ENCODE measurements at regions not wholly inside any gene's neighbourhood (a gene's known extent, or its start where the extent isn't known, plus 50 kb on each side); places are given as distances from the start of the nearest gene placed in this dataset.
"Not testable (repeated sequence)": the region's sequence is repeated elsewhere in the genome, so short reads cannot be mapped to it uniquely, and the experiment has no call there.

GRCh38 chr6:141969768-141970415 is 162.8 kb upstream of the GJE1 start:
- DNase-seq: not testable (repeated sequence)

DNA sequence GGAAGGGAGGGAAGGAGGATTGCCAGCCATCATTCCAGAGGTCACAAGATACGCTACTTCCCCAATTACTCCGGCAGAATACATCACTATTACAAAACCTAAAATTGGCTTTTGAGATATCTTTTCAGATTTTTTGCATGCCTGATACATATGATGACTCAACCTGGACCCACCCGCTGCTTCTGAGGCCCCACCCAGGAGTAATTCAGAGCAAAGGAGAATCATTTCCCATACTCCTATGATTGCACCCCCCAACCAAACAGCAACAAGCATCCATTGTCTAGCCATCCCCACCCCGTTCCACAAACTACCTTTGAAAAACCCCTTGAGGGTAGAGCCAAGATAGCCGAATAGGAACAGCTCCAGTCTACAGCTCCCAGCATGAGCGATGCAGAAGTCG is 163.5 kb upstream of the GJE1 start:
- no peak for DNase-seq

- DNase-seq: no peak
Observed at GRCh38 chr6:141968632-141969031, 164.1 kb upstream of the GJE1 start.

GRCh38 chr6:141965016-141965545 is 167.6 kb upstream of the GJE1 start:
- no peak for DNase-seq

GRCh38 chr6:141963543-141964295 is 169.0 kb upstream of the GJE1 start:
- DNase-seq: no peak

- no peak for DNase-seq
Observed at GRCh38 chr6:141957271-141957670, 175.5 kb upstream of the GJE1 start.

DNA sequence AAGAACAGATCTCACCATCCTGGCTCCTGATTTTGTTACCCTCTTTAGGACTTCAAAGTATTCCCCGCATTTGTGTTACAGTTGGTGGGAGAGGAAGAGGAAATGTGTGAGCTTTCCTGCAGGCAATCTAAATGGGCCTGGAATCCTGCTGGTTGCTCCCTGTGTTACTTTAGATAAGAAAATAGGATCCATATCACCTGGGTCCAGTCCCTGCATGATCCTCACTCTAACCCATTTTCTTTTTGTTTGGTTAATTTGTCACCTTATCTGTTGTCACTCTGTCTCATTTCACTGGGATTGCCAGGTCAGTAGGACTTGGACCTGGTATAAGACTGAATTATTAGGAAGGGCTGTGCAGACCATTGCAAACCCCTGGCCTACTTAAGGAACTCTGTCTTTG is 175.9 kb upstream of the GJE1 start:
- DNase-seq: no peak

- no peak for DNase-seq
Observed at GRCh38 chr6:141956046-141956761, 176.5 kb upstream of the GJE1 start.

DNA sequence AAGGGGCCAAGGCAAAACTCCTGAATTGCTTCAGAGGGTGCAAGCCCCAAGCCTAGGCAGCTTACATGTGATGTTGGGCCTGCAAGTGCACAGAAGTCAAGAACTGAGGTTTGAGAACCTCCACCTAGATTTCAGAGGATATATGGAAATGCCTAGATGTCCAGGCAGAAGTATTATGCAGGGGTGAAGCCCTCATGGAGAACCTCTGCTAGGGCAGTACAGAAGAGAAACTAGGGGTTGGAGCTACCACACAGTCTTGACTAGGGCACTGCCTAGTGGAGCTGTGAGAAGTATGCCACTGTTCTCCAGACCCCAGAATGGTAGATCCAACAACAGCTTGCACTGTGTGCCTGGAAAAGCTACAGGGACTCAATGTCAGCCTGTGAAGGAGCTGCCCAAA is 179.7 kb upstream of the GJE1 start:
- no peak for DNase-seq

- no peak for DNase-seq
Observed at GRCh38 chr6:141946502-141946901, 186.2 kb upstream of the GJE1 start.

DNA sequence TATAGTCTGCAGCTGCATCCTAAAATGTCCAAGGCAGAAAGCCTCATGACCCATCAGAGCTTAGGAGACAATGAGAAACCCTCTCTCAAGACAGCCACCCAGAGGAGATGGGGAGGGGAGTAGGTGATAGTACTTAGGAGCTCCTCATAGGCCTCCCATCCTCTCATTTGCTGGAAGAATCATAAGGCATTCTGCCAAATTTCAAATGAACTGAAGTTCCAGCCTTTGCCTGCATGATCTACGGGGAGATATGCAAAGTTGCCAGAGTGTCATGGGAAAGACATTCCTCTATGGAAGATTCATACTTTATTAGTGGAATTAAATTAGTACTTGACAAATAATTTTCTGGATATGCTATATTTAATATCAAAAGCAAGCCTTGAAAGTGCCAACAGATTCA is 194.1 kb upstream of the GJE1 start:
- DNase-seq: no peak

GRCh38 chr6:141932685-141933084 is 200.0 kb upstream of the GJE1 start:
- DNase-seq: no peak

DNA sequence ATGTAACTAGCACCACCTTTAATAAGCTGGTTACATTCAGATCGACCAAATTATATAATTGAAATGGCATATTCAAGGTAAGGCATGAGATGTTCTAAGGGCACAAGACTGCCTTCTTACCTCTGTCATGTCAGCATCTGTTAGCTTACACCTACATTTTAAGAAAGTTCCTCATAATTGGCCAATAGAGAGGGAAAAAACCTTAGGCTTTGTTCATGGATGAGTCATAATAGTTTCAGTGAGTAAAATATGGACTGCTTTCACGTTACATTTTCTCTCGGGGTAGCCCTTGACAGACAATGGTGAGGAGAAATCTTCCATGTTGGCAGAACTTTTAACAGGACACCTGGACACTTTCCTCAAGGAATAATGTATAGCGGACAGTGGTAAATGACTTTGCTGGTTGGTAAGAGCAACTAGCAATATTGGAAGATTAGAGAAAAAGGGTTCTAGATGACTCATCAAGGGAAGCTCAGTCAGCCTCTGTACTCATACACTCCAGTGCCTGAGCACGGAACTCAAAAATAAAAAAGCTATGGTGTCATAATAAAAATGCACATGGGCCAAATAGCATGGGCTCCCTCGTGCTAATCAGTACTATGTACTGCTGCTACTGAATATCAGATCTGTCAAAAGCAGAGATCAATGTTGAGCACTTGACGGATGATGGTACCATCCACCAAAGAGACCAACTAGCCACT is 206.4 kb upstream of the GJE1 start:
- not testable (repeated sequence) for DNase-seq

DNA sequence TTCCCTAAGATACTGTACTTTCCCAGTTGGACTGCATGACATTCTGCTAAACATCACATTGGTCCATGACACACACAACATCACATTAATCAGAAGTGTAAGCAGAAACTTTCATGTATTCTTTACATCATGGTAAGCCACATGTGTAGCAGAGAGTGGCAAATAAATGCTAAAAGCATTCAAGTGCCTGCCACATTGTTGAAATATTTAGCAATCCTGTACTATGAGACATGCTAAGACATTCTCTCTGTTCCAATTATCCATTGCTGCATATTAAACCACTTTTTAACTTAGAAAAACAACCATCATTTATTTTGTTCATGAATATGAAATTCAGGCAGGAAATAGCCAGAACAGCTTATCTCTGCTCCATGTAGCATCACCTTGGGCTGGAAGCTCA is 207.7 kb upstream of the GJE1 start:
- DNase-seq: no peak

GRCh38 chr6:141922898-141923297 is 209.8 kb upstream of the GJE1 start:
- no peak for DNase-seq

DNA sequence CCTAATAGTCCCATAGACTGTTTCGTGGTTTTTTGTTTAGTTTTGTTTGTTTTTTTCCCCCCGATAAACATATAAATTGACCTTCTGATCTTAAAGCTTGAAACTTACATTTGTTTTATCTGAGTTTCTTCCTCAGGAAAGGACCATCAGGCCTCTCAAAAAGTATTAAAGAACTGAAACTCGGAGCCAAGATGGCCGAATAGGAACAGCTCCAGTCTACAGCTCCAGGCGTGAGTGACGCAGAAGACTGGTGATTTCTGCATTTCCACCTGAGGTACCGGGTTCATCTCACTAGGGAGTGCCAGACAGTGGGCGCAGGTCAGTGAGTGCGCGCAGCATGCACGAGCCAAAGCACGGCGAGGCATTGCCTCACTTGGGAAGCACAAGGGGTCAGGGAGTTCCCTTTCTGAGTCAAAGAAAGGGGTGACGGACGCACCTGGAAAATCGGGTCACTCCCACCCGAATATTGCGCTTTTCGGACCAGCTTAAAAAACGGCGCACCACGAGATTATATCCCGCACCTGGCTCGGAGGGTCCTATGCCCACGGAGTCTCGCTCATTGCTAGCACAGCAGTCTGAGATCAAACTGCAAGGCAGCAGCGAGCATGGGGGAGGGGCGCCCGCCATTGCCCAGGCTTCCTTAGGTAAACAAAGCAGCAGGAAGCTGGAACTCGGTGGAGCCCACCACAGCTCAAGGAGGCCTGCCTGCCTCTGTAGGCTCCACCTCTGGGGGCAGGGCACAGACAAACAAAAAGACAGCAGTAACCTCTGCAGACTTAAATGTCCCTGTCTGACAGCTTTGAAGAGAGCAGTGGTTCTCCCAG is 215.8 kb upstream of the GJE1 start:
- not testable (repeated sequence) for DNase-seq

DNA sequence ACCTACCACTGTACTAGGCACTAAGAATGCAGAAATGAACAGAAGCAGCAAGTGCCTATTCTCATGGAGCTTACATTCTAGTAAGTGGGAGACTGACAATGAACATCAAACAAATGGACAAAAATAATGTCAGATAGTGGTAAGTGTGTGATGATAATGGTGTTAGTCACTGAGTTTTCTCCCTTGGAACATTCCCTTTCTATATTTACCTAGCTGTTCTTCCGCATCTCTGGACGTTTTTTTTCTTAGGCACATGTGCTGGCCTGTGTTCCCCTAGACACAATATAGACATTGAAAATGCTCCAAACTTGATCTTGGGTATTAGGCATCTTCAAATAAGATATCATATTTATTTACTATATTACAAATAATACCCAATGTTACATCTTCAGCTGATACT is 218.1 kb upstream of the GJE1 start:
- no peak for DNase-seq

- no peak for DNase-seq
Observed at GRCh38 chr6:141906569-141907080, 226.1 kb upstream of the GJE1 start.

GRCh38 chr6:141890661-141891060 is 242.1 kb upstream of the GJE1 start:
- no peak for DNase-seq

GRCh38 chr6:141884850-141885249 is 247.9 kb upstream of the GJE1 start:
- no peak for DNase-seq

DNA sequence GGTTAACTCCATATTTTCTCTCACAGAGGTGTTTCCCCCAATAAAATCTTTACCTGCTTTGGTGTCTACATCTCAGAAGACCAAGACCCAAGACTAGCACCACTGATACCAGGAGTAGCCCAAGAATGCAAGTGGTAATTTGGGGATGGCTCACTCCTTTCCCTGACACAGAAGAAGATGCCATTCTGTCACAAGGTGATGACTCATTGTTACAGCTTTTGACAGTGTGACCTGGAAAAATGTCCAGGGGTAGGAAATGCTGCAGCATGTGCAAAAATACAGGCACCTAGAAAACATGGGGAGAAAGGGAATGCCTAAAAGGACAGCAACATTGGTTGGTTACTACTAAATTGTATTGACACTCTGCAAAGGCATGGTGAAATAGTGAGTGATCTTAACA is 254.0 kb upstream of the GJE1 start:
- no peak for DNase-seq
